Bronchial epithelial cell (primary cell): ENCODE measurements at regions not wholly inside any gene's neighbourhood (a gene's known extent, or its start where the extent isn't known, plus 50 kb on each side); places are given as distances from the start of the nearest gene placed in this dataset.

ENCODE experiments used
- DNase-seq: peaks from one replicate; pipeline ENCODE4 v3.0.0-alpha.2; 2010; ENCODE audit warnings: low read depth
- FAIRE-seq: peaks from 2 replicates; lab custom pipeline; 2011; peaks lifted over from hg19 to GRCh38; lab: Jason Lieb, UNC
- H3K27me3 ChIP-seq: 2 replicates; pipeline ENCODE4 v1.5.1; 2011; ENCODE audit warnings: low read length; ENCODE audit not compliant: control insufficient read depth, insufficient read depth
- H3K36me3 ChIP-seq: 2 replicates; pipeline ENCODE4 v1.5.1; 2011; ENCODE audit warnings: low read length; ENCODE audit not compliant: control insufficient read depth, insufficient read depth
- H3K4me3 ChIP-seq: 2 replicates; pipeline ENCODE4 v1.5.1; 2011; ENCODE audit warnings: mild to moderate bottlenecking, low read depth, low read length, control low read depth
- TF ChIP-seq, protein P1 (sequence below): IDR thresholded peaks from 2 replicates; pipeline ENCODE4 v1.5.1; 2011; ENCODE audit warnings: mild to moderate bottlenecking, moderate library complexity, low read length, control low read depth, inconsistent platforms; ENCODE audit not compliant: insufficient read depth, severe bottlenecking

- Histone ChIP-seq H3K4me3 (no peak overlapping the region), H3K36me3 (no peaks in the 10 kb centered on the region), H3K27me3 (no peaks in the 10 kb centered on the region)
- TF ChIP-seq, protein P1, sequence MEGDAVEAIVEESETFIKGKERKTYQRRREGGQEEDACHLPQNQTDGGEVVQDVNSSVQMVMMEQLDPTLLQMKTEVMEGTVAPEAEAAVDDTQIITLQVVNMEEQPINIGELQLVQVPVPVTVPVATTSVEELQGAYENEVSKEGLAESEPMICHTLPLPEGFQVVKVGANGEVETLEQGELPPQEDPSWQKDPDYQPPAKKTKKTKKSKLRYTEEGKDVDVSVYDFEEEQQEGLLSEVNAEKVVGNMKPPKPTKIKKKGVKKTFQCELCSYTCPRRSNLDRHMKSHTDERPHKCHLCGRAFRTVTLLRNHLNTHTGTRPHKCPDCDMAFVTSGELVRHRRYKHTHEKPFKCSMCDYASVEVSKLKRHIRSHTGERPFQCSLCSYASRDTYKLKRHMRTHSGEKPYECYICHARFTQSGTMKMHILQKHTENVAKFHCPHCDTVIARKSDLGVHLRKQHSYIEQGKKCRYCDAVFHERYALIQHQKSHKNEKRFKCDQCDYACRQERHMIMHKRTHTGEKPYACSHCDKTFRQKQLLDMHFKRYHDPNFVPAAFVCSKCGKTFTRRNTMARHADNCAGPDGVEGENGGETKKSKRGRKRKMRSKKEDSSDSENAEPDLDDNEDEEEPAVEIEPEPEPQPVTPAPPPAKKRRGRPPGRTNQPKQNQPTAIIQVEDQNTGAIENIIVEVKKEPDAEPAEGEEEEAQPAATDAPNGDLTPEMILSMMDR: no peak
- no peak for DNase-seq
- FAIRE-seq: no peak
These were observed 406.1 kb downstream of the ICE1 start for GRCh38 chr5:5828619-5829018.

GRCh38 chr5:5826911-5827310 is 404.4 kb downstream of the ICE1 start:
- Histone ChIP-seq H3K36me3 (no peaks in the 10 kb centered on the region), H3K4me3 (no peak overlapping the region), H3K27me3 (no peaks in the 10 kb centered on the region)
- FAIRE-seq: no peak
- DNase-seq: no peak
- TF ChIP-seq, protein P1: no peak

GRCh38 chr5:5822729-5823257 is 400.3 kb downstream of the ICE1 start:
- H3K36me3 ChIP-seq: no peaks in the 10 kb centered on the region
- FAIRE-seq (no peak), DNase-seq (no peak)
- H3K27me3 ChIP-seq: no peaks in the 10 kb centered on the region
- no peak overlapping the region for H3K4me3 ChIP-seq
- TF ChIP-seq, protein P1: no peak

GRCh38 chr5:5816960-5817359 is 394.5 kb downstream of the ICE1 start:
- no peaks in the 10 kb centered on the region for H3K27me3 ChIP-seq
- DNase-seq: no peak
- H3K4me3 ChIP-seq: no peak overlapping the region
- no peaks in the 10 kb centered on the region for H3K36me3 ChIP-seq
- FAIRE-seq: no peak
- TF ChIP-seq, protein P1: no peak

- TF ChIP-seq, protein P1: no peak
- H3K36me3 ChIP-seq: no peaks in the 10 kb centered on the region
- FAIRE-seq (no peak), DNase-seq (no peak)
- no peaks in the 10 kb centered on the region for H3K27me3 ChIP-seq
- no peak overlapping the region for H3K4me3 ChIP-seq
These were observed 391.0 kb downstream of the ICE1 start for GRCh38 chr5:5813441-5813840.

DNA sequence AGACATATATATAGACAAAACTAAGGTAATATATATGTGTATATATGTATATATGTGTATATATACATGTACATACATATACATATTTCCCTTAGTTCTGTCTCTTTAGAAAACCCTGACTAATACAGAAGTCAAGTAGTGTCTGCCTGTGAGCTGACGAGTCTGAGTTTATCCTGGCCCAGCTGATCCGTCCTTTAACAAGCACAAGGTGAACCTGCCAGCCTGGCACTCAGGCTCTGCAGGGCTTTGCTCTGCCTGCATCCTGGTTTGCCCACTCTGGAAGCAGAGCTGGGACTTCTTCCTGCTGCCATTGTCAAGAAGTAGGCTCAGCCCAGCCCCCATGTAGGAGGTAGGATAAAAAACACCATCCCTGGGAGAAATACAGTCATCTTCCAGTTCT is 388.0 kb downstream of the ICE1 start:
- FAIRE-seq (no peak), DNase-seq (no peak)
- Histone ChIP-seq H3K27me3 (no peaks in the 10 kb centered on the region), H3K36me3 (no peaks in the 10 kb centered on the region), H3K4me3 (no peak overlapping the region)
- TF ChIP-seq, protein P1: no peak
